AG04449 (cell line): ENCODE measurements at regions not wholly inside any gene's neighbourhood (a gene's known extent, or its start where the extent isn't known, plus 50 kb on each side); places are given as distances from the start of the nearest gene placed in this dataset.
A peak's percentile ranks its signal among the peaks of the same experiment; 100 is the strongest.

Experiments used
- CTCF ChIA-PET: fragments of 350-600 bp; formaldehyde crosslinking; extraction: SDS; loops from one replicate; lab custom pipeline; 2021; ENCODE audit warnings: antibody characterized with exemption; lab: Yijun Ruan, JAX
- POLR2A ChIA-PET: fragments of 400-600, 350-600 bp; formaldehyde crosslinking; extraction: SDS; loops from one replicate; lab custom pipeline; 2020; ENCODE audit warnings: antibody characterized with exemption, inconsistent platforms; lab: Yijun Ruan, JAX
- DNase-seq: peaks from one replicate; pipeline ENCODE4 v3.0.0-alpha.2; 2010; ENCODE audit warnings: low read depth, low spot score
- H3K4me3 ChIP-seq: 2 replicates; pipeline ENCODE4 v1.5.1; 2011; ENCODE audit warnings: low read depth, mild to moderate bottlenecking, control low read depth, low read length
- TF ChIP-seq, protein P1 (sequence below): IDR thresholded peaks from one replicate; pipeline ENCODE4 v1.5.1; 2011; ENCODE audit warnings: mild to moderate bottlenecking, moderate library complexity, low read length, control low read depth, inconsistent platforms; ENCODE audit not compliant: insufficient read depth; ENCODE audit errors: missing control alignments

DNA sequence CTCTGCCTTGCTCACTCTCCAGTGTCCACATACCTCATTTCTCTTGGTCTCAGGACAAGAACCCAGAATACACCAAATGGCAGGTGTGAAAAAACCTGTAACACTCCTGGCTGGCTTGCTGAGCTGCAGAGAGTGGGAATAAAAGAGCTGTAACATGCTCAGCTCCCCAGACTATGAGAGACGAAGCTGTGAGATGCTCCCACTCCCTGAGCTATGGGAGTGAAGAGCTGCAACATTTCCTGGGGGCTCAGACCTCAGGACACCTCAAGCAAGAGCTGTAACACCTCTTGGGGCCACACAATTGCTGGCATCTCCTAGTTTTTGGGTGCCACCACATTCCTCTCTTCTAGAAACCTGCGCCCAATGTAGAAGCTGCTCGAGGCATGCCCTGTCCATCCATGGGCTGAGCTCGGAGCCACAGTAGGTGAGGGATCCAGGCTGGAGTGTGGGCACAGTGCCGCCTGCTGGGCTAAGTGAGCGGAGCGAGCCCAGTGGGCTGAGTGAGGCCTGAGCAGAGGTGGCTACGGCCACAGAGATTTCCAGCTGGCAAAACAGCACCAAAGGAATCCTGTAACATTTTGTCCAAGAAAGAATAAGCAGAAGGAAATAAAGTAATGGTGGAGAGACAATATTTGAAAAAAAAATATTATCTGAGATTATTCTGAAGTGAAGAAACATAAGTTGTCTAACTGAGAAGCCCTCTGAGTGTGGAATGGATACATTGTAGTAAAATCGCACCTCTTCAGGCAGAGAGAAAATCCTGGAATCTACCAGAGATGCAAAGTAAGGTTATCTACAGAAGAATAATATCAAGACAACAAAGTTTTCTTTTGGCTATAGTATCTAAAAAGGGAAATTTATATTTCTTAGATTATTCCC is 186.2 kb upstream of the PCDH9 start:
- no peak for DNase-seq
- POLR2A ChIA-PET, result no interaction called here
- no peak overlapping the region for H3K4me3 ChIP-seq
- TF ChIP-seq, protein P1, sequence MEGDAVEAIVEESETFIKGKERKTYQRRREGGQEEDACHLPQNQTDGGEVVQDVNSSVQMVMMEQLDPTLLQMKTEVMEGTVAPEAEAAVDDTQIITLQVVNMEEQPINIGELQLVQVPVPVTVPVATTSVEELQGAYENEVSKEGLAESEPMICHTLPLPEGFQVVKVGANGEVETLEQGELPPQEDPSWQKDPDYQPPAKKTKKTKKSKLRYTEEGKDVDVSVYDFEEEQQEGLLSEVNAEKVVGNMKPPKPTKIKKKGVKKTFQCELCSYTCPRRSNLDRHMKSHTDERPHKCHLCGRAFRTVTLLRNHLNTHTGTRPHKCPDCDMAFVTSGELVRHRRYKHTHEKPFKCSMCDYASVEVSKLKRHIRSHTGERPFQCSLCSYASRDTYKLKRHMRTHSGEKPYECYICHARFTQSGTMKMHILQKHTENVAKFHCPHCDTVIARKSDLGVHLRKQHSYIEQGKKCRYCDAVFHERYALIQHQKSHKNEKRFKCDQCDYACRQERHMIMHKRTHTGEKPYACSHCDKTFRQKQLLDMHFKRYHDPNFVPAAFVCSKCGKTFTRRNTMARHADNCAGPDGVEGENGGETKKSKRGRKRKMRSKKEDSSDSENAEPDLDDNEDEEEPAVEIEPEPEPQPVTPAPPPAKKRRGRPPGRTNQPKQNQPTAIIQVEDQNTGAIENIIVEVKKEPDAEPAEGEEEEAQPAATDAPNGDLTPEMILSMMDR, result peak; percentile 20
- CTCF ChIA-PET, result interaction anchor here (0.5 to 1.7 kb wide), 9 partner anchors 10 to 955 kb away, joined by 3 to 6 read pairs (median 3); no protein-coding TSS in a partner anchor

DNA sequence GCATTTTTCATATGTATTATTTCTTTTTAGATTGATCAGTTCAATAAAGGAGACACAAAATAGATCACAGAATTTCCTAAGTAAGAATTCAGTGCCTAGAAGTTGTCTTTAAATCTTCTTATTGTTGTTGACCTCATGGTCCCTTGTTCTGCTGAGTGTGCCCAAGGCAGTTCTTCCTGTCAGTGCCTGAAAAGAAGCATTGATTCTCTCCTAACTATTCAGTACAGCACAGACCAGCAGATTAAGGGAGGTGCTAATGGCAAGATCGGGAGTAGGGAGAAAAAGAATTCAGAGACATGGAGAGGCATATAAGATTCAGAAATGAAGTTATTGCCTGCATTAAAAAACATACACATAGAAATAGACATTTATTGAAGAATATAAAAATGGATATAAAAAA is 180.5 kb upstream of the PCDH9 start:
- CTCF ChIA-PET, result no interaction called here
- no peak for DNase-seq

DNA sequence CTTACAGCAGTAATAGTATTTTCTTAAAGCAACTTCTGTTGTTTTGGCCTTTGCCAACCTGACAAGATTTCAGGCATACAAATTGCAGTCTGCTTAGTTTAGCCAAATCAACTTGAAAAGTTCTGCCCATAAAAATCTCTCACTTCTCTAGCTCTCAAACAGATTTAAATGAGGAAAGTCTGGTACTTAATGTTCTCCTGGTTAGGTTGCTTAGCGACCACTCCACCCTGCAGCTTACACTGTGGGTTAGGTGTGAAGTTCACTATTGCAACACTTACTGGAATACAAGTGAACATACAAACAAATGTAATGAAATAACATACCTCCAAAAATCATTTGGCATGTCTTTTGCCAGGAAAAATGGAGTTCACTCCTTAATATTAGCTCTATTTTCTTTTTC is 178.7 kb upstream of the PCDH9 start:
- CTCF ChIA-PET, result interaction anchor here (0.6 kb wide), 1 partner anchor 9 kb away, joined by 3 read pairs; no protein-coding TSS in a partner anchor
- POLR2A ChIA-PET, result no interaction called here
- no peak overlapping the region for H3K4me3 ChIP-seq
- TF ChIP-seq, protein P1, result no peak
- DNase-seq, result no peak

More for the DNA sequence above, 180.5 kb upstream of the PCDH9 start:
- TF ChIP-seq, protein P1, result no peak
- no peak overlapping the region for H3K4me3 ChIP-seq
- POLR2A ChIA-PET, result no interaction called here

DNA sequence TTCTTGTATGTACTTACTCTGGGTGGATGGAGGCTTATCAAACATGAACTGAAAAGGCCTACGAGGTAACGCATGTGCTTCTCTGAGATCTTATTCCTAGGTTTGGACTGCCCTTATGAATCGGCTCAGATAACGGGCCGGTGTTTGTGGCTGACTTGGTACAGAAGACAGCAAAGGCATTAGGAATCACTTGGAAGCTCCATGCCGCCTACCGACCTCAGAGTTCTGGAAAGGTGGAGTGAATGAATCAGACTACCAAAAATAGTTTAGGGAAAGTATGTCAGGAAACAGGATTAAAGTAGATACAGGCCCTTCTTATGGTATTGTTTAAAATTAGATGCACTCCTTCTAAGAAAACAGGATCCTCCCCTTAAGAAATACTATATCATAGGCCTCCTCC is 172.4 kb upstream of the PCDH9 start:
- H3K4me3 ChIP-seq, result no peak overlapping the region
- DNase-seq, result no peak
- POLR2A ChIA-PET, result no interaction called here
- TF ChIP-seq, protein P1, result no peak
- CTCF ChIA-PET, result no interaction called here

DNA sequence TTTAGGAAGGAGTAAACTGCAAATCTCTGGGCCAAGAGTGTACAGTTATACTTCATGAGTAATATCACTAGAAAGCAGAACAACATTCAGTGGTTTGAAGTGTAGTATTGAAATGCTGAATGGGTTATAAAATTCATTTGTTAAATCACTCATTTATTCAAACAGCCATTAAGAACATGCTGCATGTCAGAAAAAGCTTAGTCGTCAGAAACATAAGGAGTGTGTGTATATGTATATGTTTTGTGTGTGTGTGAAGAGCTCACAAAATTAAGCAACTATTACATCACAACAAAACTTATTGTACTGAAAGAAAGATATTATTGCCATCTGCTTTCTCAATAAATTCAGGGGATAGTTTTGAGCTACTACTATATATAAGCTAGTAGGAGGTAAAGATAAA is 165.4 kb upstream of the PCDH9 start:
- ChIA-PET CTCF (no interaction called here), POLR2A (no interaction called here)
- H3K4me3 ChIP-seq, result no peak overlapping the region
- TF ChIP-seq, protein P1, result no peak
- DNase-seq, result no peak

DNA sequence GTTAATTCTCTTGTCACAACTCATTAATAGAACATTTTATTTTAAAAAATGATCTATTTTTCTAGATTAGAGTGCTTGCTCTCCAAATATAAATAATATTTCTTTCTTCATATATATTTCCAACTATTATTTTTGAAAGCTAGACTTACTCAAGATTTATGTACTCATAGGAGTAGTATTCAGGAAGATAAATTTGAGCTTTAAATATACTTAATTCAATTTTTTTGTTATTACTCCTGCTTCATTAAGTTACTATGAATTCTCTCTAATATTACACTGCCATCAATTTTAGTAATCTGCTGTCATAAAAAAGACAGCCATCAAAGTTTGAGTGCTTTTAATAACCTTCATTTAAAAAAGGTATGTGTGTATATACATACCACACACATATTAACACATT is 161.9 kb upstream of the PCDH9 start:
- POLR2A ChIA-PET, result no interaction called here
- no peak for DNase-seq
- no peak overlapping the region for H3K4me3 ChIP-seq
- TF ChIP-seq, protein P1, result no peak
- CTCF ChIA-PET, result no interaction called here
